A673 (cell line): ENCODE measurements at regions not wholly inside any gene's neighbourhood (a gene's known extent, or its start where the extent isn't known, plus 50 kb on each side); places are given as distances from the start of the nearest gene placed in this dataset.

Source experiments
- BruUV-seq: library from RNA; stranded (reverse); fragments of 400-500 nt; replicated peaks from 2 replicates; lab custom pipeline; 2021; lab: Mats Ljungman, UMichigan
- CTCF ChIA-PET: fragments of 300-600 bp; sonication (Branson Sonifier 250); formaldehyde crosslinking; loops from one replicate; lab custom pipeline; 2022; ENCODE audit warnings: antibody characterized with exemption; lab: Charles Lee
- POLR2A ChIA-PET: fragments of 300-600 bp; sonication (Branson Sonifier 250); formaldehyde crosslinking; loops from one replicate; lab custom pipeline; 2022; ENCODE audit warnings: antibody characterized with exemption; ENCODE audit not compliant: low non-redundant PET; lab: Charles Lee
- DNase-seq: peaks from one replicate; pipeline ENCODE4 v3.0.0-alpha.2; 2015; ENCODE audit warnings: low spot score
- H3K27ac ChIP-seq: fragments of 200-600 bp; sonication (generic); 2 replicates; pipeline ENCODE4 v1.5.1; 2016; ENCODE audit warnings: mixed run types, low read depth, mild to moderate bottlenecking, mixed read lengths, antibody characterized with exemption, low read length; ENCODE audit not compliant: poor library complexity, severe bottlenecking
- H3K27me3 ChIP-seq: fragments of 200-600 bp; sonication (generic); replicated peaks from 2 replicates; pipeline ENCODE4 v1.6.1; 2017; ENCODE audit warnings: mixed run types, low read depth, mild to moderate bottlenecking, mixed read lengths, antibody characterized with exemption, low read length; ENCODE audit not compliant: insufficient read depth, poor library complexity
- H3K36me3 ChIP-seq: fragments of 200-600 bp; sonication (generic); 2 replicates; pipeline ENCODE4 v1.6.1; 2016; ENCODE audit warnings: mixed run types, mild to moderate bottlenecking, mixed read lengths, antibody characterized with exemption, low read length; ENCODE audit not compliant: insufficient read depth, poor library complexity, severe bottlenecking
- H3K4me1 ChIP-seq: fragments of 200-600 bp; sonication (generic); 2 replicates; pipeline ENCODE4 v1.6.1; 2017; ENCODE audit warnings: mixed run types, mild to moderate bottlenecking, mixed read lengths, antibody characterized with exemption, low read length; ENCODE audit not compliant: insufficient read depth, poor library complexity, severe bottlenecking
- H3K4me3 ChIP-seq: fragments of 200-600 bp; sonication (generic); 2 replicates; pipeline ENCODE4 v1.5.1; 2016; ENCODE audit warnings: low read depth, mixed run types, mild to moderate bottlenecking, mixed read lengths, low read length; ENCODE audit not compliant: poor library complexity, severe bottlenecking
- H3K9me3 ChIP-seq: fragments of 200-600 bp; sonication (generic); 2 replicates; pipeline ENCODE4 v1.6.1; 2016; ENCODE audit warnings: mixed run types, low read depth, mild to moderate bottlenecking, mixed read lengths, antibody characterized with exemption, low read length; ENCODE audit not compliant: poor library complexity, severe bottlenecking
- CTCF ChIP-seq: fragments of 300-800, 200-600 bp; sonication (generic); conservative IDR thresholded peaks from 2 replicates; pipeline ENCODE4 v1.5.1; 2017; ENCODE audit warnings: low read depth, mild to moderate bottlenecking, antibody characterized with exemption, low read length, moderate library complexity, mixed read lengths
- EZH2 ChIP-seq: fragments of 200-600 bp; sonication (generic); IDR thresholded peaks from 2 replicates; pipeline ENCODE4 v1.6.1; 2017; ENCODE audit warnings: borderline replicate concordance, low read depth, mild to moderate bottlenecking, mixed read lengths, antibody characterized with exemption, low read length; ENCODE audit not compliant: poor library complexity, severe bottlenecking
- intact Hi-C: fragments of 100-400 bp; cut with micrococcal nuclease; formaldehyde crosslinking; loops from one replicate; pipeline ENCODE4 v1.10.0; 2022; ENCODE audit not compliant: unreplicated experiment

- DNase-seq, result no peak
- H3K27me3 ChIP-seq, result no peaks in the 10 kb centered on the region
- CTCF ChIA-PET, result no interaction called here
- TF ChIP-seq EZH2 (no peak), CTCF (no peak)
- no peaks in the 10 kb centered on the region for H3K4me1 ChIP-seq
- no peak overlapping the region for H3K27ac ChIP-seq
- H3K4me3 ChIP-seq, result no peak overlapping the region
- POLR2A ChIA-PET, result no interaction called here
- BruUV-seq, result no TSS peak
- intact Hi-C loops, result no loop called here
- H3K9me3 ChIP-seq, result no peaks in the 10 kb centered on the region
- no peaks in the 10 kb centered on the region for H3K36me3 ChIP-seq
Observed at GRCh38 chr17:15143524-15143923, 121.6 kb downstream of the PMP22 start.

GRCh38 chr17:15134363-15134762, 130.8 kb downstream of the PMP22 start:
- Histone ChIP-seq H3K9me3 (no peaks in the 10 kb centered on the region), H3K36me3 (no peaks in the 10 kb centered on the region), H3K27ac (no peak overlapping the region), H3K4me3 (no peak overlapping the region), H3K4me1 (no peaks in the 10 kb centered on the region), H3K27me3 (no peaks in the 10 kb centered on the region)
- CTCF ChIA-PET, result no interaction called here
- DNase-seq, result no peak
- POLR2A ChIA-PET, result no interaction called here
- TF ChIP-seq CTCF (no peak), EZH2 (no peak)
- intact Hi-C loops, result no loop called here
- BruUV-seq, result no TSS peak

- H3K9me3 ChIP-seq, result no peaks in the 10 kb centered on the region
- ChIA-PET POLR2A (no interaction called here), CTCF (no interaction called here)
- no peaks in the 10 kb centered on the region for H3K4me1 ChIP-seq
- no peak for DNase-seq
- no peak overlapping the region for H3K4me3 ChIP-seq
- intact Hi-C loops, result no loop called here
- no TSS peak for BruUV-seq
- no peak overlapping the region for H3K27ac ChIP-seq
- no peaks in the 10 kb centered on the region for H3K27me3 ChIP-seq
- no peak for TF ChIP-seq CTCF
- no peak for TF ChIP-seq EZH2
- no peaks in the 10 kb centered on the region for H3K36me3 ChIP-seq
Observed at GRCh38 chr17:15133826-15134225, 131.3 kb downstream of the PMP22 start.

GRCh38 chr17:15133143-15133542, 132.0 kb downstream of the PMP22 start:
- POLR2A ChIA-PET, result no interaction called here
- Histone ChIP-seq H3K4me3 (no peak overlapping the region), H3K9me3 (no peaks in the 10 kb centered on the region), H3K27me3 (no peaks in the 10 kb centered on the region), H3K27ac (no peak overlapping the region), H3K36me3 (no peaks in the 10 kb centered on the region), H3K4me1 (no peaks in the 10 kb centered on the region)
- DNase-seq, result no peak
- CTCF ChIA-PET, result no interaction called here
- intact Hi-C loops, result no loop called here
- no TSS peak for BruUV-seq
- TF ChIP-seq EZH2 (no peak), CTCF (no peak)
